H9 (cell line): ENCODE measurements at regions not wholly inside any gene's neighbourhood (a gene's known extent, or its start where the extent isn't known, plus 50 kb on each side); places are given as distances from the start of the nearest gene placed in this dataset.

Experiments
- DNase-seq: peaks from one replicate; pipeline ENCODE4 v3.0.0-alpha.2; 2017
- H2AFZ ChIP-seq: one replicate; pipeline ENCODE4 v1.6.1; 2013; ENCODE audit warnings: mild to moderate bottlenecking, low read length, control low read depth, moderate library complexity
- H2AK5ac ChIP-seq: 2 replicates; pipeline ENCODE4 v1.6.1; 2013; ENCODE audit warnings: low read length, control low read depth, mixed read lengths; ENCODE audit not compliant: insufficient read length
- H2BK120ac ChIP-seq: one replicate; pipeline ENCODE4 v1.6.1; 2013; ENCODE audit warnings: low read depth, mild to moderate bottlenecking, low read length, control low read depth, inconsistent platforms; ENCODE audit not compliant: poor library complexity, severe bottlenecking
- H2BK12ac ChIP-seq: 2 replicates; pipeline ENCODE4 v1.6.1; 2013; ENCODE audit warnings: low read length, control low read depth, mixed read lengths, low read depth; ENCODE audit not compliant: insufficient read length
- H2BK15ac ChIP-seq: 2 replicates; pipeline ENCODE4 v1.6.1; 2013; ENCODE audit warnings: low read depth, low read length, control low read depth
- H2BK20ac ChIP-seq: one replicate; pipeline ENCODE4 v1.6.1; 2013; ENCODE audit warnings: low read depth, mild to moderate bottlenecking, low read length, control low read depth, inconsistent platforms; ENCODE audit not compliant: poor library complexity, severe bottlenecking
- H2BK5ac ChIP-seq: 2 replicates; pipeline ENCODE4 v1.6.1; 2013; ENCODE audit warnings: low read length, control low read depth, mixed read lengths; ENCODE audit not compliant: insufficient read length
- H3K14ac ChIP-seq: 2 replicates; pipeline ENCODE4 v1.6.1; 2013; ENCODE audit warnings: low read length, control low read depth; ENCODE audit not compliant: insufficient read depth
- H3K18ac ChIP-seq: 2 replicates; pipeline ENCODE4 v1.6.1; 2013; ENCODE audit warnings: low read depth, mild to moderate bottlenecking, mixed read lengths, low read length, control low read depth; ENCODE audit not compliant: insufficient read length
- H3K23ac ChIP-seq: 2 replicates; pipeline ENCODE4 v1.6.1; 2013; ENCODE audit warnings: low read length, control low read depth, mixed read lengths, low read depth; ENCODE audit not compliant: insufficient read length
- H3K23me2 ChIP-seq: 2 replicates; pipeline ENCODE4 v1.6.1; 2013; ENCODE audit warnings: low read depth, mild to moderate bottlenecking, mixed read lengths, low read length, control low read depth; ENCODE audit not compliant: insufficient read length, poor library complexity, severe bottlenecking
- H3K27ac ChIP-seq: 2 replicates; pipeline ENCODE4 v1.5.1; 2013; ENCODE audit warnings: low read length, control low read depth, mixed read lengths, low read depth; ENCODE audit not compliant: insufficient read length
- H3K27me3 ChIP-seq: 2 replicates; pipeline ENCODE4 v1.6.1; 2013; ENCODE audit warnings: low read length, control low read depth, inconsistent platforms; ENCODE audit not compliant: insufficient read depth
- H3K4ac ChIP-seq: 2 replicates; pipeline ENCODE4 v1.6.1; 2013; ENCODE audit warnings: low read depth, mild to moderate bottlenecking, control low read depth, inconsistent platforms, low read length, moderate library complexity
- H3K4me1 ChIP-seq: 2 replicates; pipeline ENCODE4 v1.6.1; 2013; ENCODE audit warnings: low read length, control low read depth, inconsistent platforms; ENCODE audit not compliant: insufficient read depth
- H3K4me2 ChIP-seq: 2 replicates; pipeline ENCODE4 v1.6.1; 2013; ENCODE audit warnings: low read length, control low read depth, mixed read lengths; ENCODE audit not compliant: insufficient read length, insufficient read depth
- H3K56ac ChIP-seq: 2 replicates; pipeline ENCODE4 v1.6.1; 2013; ENCODE audit warnings: low read depth, mild to moderate bottlenecking, mixed read lengths, low read length, control low read depth; ENCODE audit not compliant: insufficient read length
- H3K79me1 ChIP-seq: 2 replicates; pipeline ENCODE4 v1.6.1; 2013; ENCODE audit warnings: low read depth, mild to moderate bottlenecking, moderate library complexity, low read length, control low read depth, inconsistent platforms; ENCODE audit not compliant: insufficient read depth, poor library complexity, severe bottlenecking
- H3K79me2 ChIP-seq: 2 replicates; pipeline ENCODE4 v1.6.1; 2013; ENCODE audit warnings: low read length, control low read depth, inconsistent platforms; ENCODE audit not compliant: insufficient read depth
- H3K9ac ChIP-seq: 2 replicates; pipeline ENCODE4 v1.6.1; 2013; ENCODE audit warnings: low read length, control low read depth, mixed read lengths; ENCODE audit not compliant: insufficient read length; ENCODE audit errors: extremely low read depth
- H3K9me3 ChIP-seq: one replicate; pipeline ENCODE4 v1.6.1; 2013; ENCODE audit warnings: low read depth, low read length, inconsistent platforms; ENCODE audit not compliant: control insufficient read depth
- H3T11ph ChIP-seq: one replicate; pipeline ENCODE4 v1.6.1; 2013; ENCODE audit warnings: mild to moderate bottlenecking, low read length, control low read depth, inconsistent platforms
- H4K20me1 ChIP-seq: one replicate; pipeline ENCODE4 v1.6.1; 2013; ENCODE audit not compliant: control insufficient read depth, insufficient read length, insufficient read depth
- H4K5ac ChIP-seq: 2 replicates; pipeline ENCODE4 v1.6.1; 2013; ENCODE audit warnings: low read depth, mild to moderate bottlenecking, mixed read lengths, low read length, control low read depth; ENCODE audit not compliant: insufficient read length
- H4K8ac ChIP-seq: replicated peaks from 2 replicates; pipeline ENCODE4 v1.6.1; 2013; ENCODE audit warnings: low read length, control low read depth, mixed read lengths, low read depth; ENCODE audit not compliant: insufficient read length
- H4K91ac ChIP-seq: 2 replicates; pipeline ENCODE4 v1.6.1; 2013; ENCODE audit warnings: low read depth, mild to moderate bottlenecking, moderate library complexity, mixed read lengths, low read length, control low read depth; ENCODE audit not compliant: insufficient read length
- H3K27ac Mint-ChIP-seq, 3 experiments: 2 replicates in 2 of 3; 3 replicates in 1 of 3; pipeline ENCODE4 v1.8.0; 2020 to 2021; ENCODE audit warnings: mixed read lengths in 3 of 3, mild to moderate bottlenecking in 1 of 3, moderate library complexity in 1 of 3
- H3K27me3 Mint-ChIP-seq: 2 replicates; pipeline ENCODE4 v1.8.0; 2021; ENCODE audit warnings: low read depth, mild to moderate bottlenecking, moderate library complexity, mixed read lengths
- H3K36me3 Mint-ChIP-seq, 3 experiments: 2 replicates in 2 of 3; 3 replicates in 1 of 3; pipeline ENCODE4 v1.8.0; 2020 to 2021; ENCODE audit warnings: low read depth in 3 of 3, mixed read lengths in 3 of 3; ENCODE audit not compliant: insufficient read depth in 1 of 3
- H3K4me1 Mint-ChIP-seq, 2 experiments: 2 replicates each; pipeline ENCODE4 v1.8.0; 2020; ENCODE audit warnings: mixed read lengths in 2 of 2
- H3K4me3 Mint-ChIP-seq, 2 experiments: 2 replicates in 1 of 2; 3 replicates in 1 of 2; pipeline ENCODE4 v1.8.0; 2020 to 2021; ENCODE audit warnings: mild to moderate bottlenecking in 2 of 2, mixed read lengths in 2 of 2, moderate library complexity in 1 of 2
- H3K9me3 Mint-ChIP-seq, 2 experiments: 2 replicates in 1 of 2; 3 replicates in 1 of 2; pipeline ENCODE4 v1.8.0; 2020; ENCODE audit warnings: mild to moderate bottlenecking in 2 of 2, mixed read lengths in 2 of 2, moderate library complexity in 1 of 2
- CTCF ChIP-seq: fragments of 200-600 bp; sonication (generic); conservative IDR thresholded peaks from 3 replicates; pipeline ENCODE4 v1.8.0; 2021; ENCODE audit warnings: antibody characterized with exemption, mild to moderate bottlenecking
- WGBS: extraction: QIAGEN DNeasy Blood & Tissue Kit; methylation state at CpG from one replicate; pipeline ENCODE4 v1.1.7; 2013; ENCODE audit warnings: missing lambda C conversion rate, low lambda C conversion rate, mixed read lengths; ENCODE audit not compliant: insufficient read length; ENCODE audit errors: extremely low coverage; 5-methylcytosine and 5-hydroxymethylcytosine counted together

GRCh38 chr3:116842254-116842957 lies 132.8 kb downstream of the TUSC7 start:
- no peak overlapping the region for H4K5ac ChIP-seq
- Mint-ChIP-seq H3K4me1 (peaks cover 47 to 51% of the 10 kb centered on the region in 2 experiments), H3K4me3 (no peak overlapping the region), H3K27ac (peak overlapping the region in 2 of 3 experiments; percentile 30 to 92; a peak in 4 of 7 replicates), H3K27me3 (no peaks in the 10 kb centered on the region), H3K9me3 (peaks cover 3 to 7% of the 10 kb centered on the region in 2 experiments), H3K36me3 (peaks cover 0 to 9% (median 5%) of the 10 kb centered on the region in 3 experiments; a peak in 6 of 7 replicates)
- H2AFZ ChIP-seq: no peak overlapping the region
- no peak for TF ChIP-seq CTCF
- no peak overlapping the region for H2BK15ac ChIP-seq
- no peaks in the 10 kb centered on the region for H4K20me1 ChIP-seq
- H3K56ac ChIP-seq: no peak overlapping the region
- H3K18ac ChIP-seq: no peak overlapping the region
- H3K14ac ChIP-seq: no peak overlapping the region
- peaks cover 2% of the 10 kb centered on the region for H3K4me1 ChIP-seq
- no peak overlapping the region for H2BK120ac ChIP-seq
- H3T11ph ChIP-seq: no peak overlapping the region
- no peak overlapping the region for H2BK5ac ChIP-seq
- H4K91ac ChIP-seq: no peak overlapping the region
- H2AK5ac ChIP-seq: no peak overlapping the region
- no peak overlapping the region for H3K4me2 ChIP-seq
- H3K27ac ChIP-seq: no peak overlapping the region
- no peak overlapping the region for H3K23ac ChIP-seq
- no peak for DNase-seq
- no peak overlapping the region for H3K9ac ChIP-seq
- H3K9me3 ChIP-seq: no peaks in the 10 kb centered on the region
- H3K27me3 ChIP-seq: no peaks in the 10 kb centered on the region
- no peaks in the 10 kb centered on the region for H3K79me1 ChIP-seq
- H3K4ac ChIP-seq: no peak overlapping the region
- H4K8ac ChIP-seq: no peak overlapping the region
- no peak overlapping the region for H2BK20ac ChIP-seq
- no peak overlapping the region for H2BK12ac ChIP-seq
- WGBS: no CpG with 5 or more reads among the region's 2 CpGs
- H3K23me2 ChIP-seq: no peaks in the 10 kb centered on the region
- H3K79me2 ChIP-seq: no peaks in the 10 kb centered on the region
